Astrocyte (in vitro differentiated cells and primary cell): ENCODE measurements at regions not wholly inside any gene's neighbourhood (a gene's known extent, or its start where the extent isn't known, plus 50 kb on each side); places are given as distances from the start of the nearest gene placed in this dataset.

Experiments used
- DNase-seq: peaks from one replicate; pipeline ENCODE4 v3.0.0-alpha.2; 2010; ENCODE audit warnings: low read depth
- FAIRE-seq: peaks from 2 replicates; lab custom pipeline; 2011; peaks lifted over from hg19 to GRCh38; lab: Jason Lieb, UNC
- H2AFZ ChIP-seq: 2 replicates; pipeline ENCODE4 v1.6.0; 2012; ENCODE audit warnings: low read depth, low read length, inconsistent platforms
- H3K27ac ChIP-seq: 2 replicates; pipeline ENCODE4 v1.5.1; 2011; ENCODE audit warnings: low read depth, low read length, inconsistent platforms
- H3K27me3 ChIP-seq: 2 replicates; pipeline ENCODE4 v1.6.0; 2011; ENCODE audit warnings: low read length, inconsistent platforms; ENCODE audit not compliant: insufficient read depth
- H3K36me3 ChIP-seq: 2 replicates; pipeline ENCODE4 v1.5.1; 2011; ENCODE audit warnings: low read length, inconsistent platforms; ENCODE audit not compliant: insufficient read depth
- H3K4me1 ChIP-seq: 2 replicates; pipeline ENCODE4 v1.5.1; 2011; ENCODE audit warnings: low read length, inconsistent platforms; ENCODE audit not compliant: insufficient read depth
- H3K4me2 ChIP-seq: 2 replicates; pipeline ENCODE4 v1.6.0; 2012; ENCODE audit warnings: low read length, inconsistent platforms
- H3K4me3 ChIP-seq: 2 replicates; pipeline ENCODE4 v1.5.1; 2011; ENCODE audit warnings: low read depth, mild to moderate bottlenecking, low read length, inconsistent platforms; ENCODE audit not compliant: insufficient read depth
- H3K79me2 ChIP-seq: 2 replicates; pipeline ENCODE4 v1.6.0; 2012; ENCODE audit warnings: mild to moderate bottlenecking, low read length, inconsistent platforms; ENCODE audit not compliant: insufficient read depth
- H3K9ac ChIP-seq: 2 replicates; pipeline ENCODE4 v1.6.0; 2012; ENCODE audit warnings: mild to moderate bottlenecking, low read length, inconsistent platforms
- H3K9me3 ChIP-seq: 2 replicates; pipeline ENCODE4 v1.5.1; 2012; ENCODE audit warnings: low read depth, mild to moderate bottlenecking, low read length, inconsistent platforms; ENCODE audit not compliant: insufficient read depth
- H4K20me1 ChIP-seq: 2 replicates; pipeline ENCODE4 v1.6.0; 2012; ENCODE audit warnings: low read length, inconsistent platforms; ENCODE audit not compliant: insufficient read depth
- H3K27ac Mint-ChIP-seq: one replicate; pipeline ENCODE4 v1.8.0; 2021; ENCODE audit warnings: mild to moderate bottlenecking, mixed read lengths; ENCODE audit not compliant: unreplicated experiment
- H3K27me3 Mint-ChIP-seq: one replicate; pipeline ENCODE4 v1.8.0; 2021; ENCODE audit warnings: low read depth, mixed read lengths; ENCODE audit not compliant: unreplicated experiment
- H3K36me3 Mint-ChIP-seq: one replicate; pipeline ENCODE4 v1.8.0; 2021; ENCODE audit warnings: low read depth, mixed read lengths; ENCODE audit not compliant: unreplicated experiment
- H3K4me1 Mint-ChIP-seq: one replicate; pipeline ENCODE4 v1.8.0; 2021; ENCODE audit warnings: low read depth, mixed read lengths; ENCODE audit not compliant: unreplicated experiment
- H3K4me3 Mint-ChIP-seq: one replicate; pipeline ENCODE4 v1.8.0; 2021; ENCODE audit warnings: mild to moderate bottlenecking, moderate library complexity, mixed read lengths; ENCODE audit not compliant: unreplicated experiment
- H3K9me3 Mint-ChIP-seq: one replicate; pipeline ENCODE4 v1.8.0; 2021; ENCODE audit warnings: mild to moderate bottlenecking, mixed read lengths; ENCODE audit not compliant: unreplicated experiment
- EZH2 ChIP-seq: IDR thresholded peaks from 2 replicates; pipeline ENCODE4 v1.6.1; 2012; ENCODE audit warnings: mild to moderate bottlenecking, low read length, inconsistent platforms; ENCODE audit not compliant: insufficient read depth
- TF ChIP-seq, protein P1 (sequence below): IDR thresholded peaks from 2 replicates; pipeline ENCODE4 v1.5.1; 2011; ENCODE audit warnings: low read depth, mild to moderate bottlenecking, inconsistent platforms, low read length, moderate library complexity; ENCODE audit not compliant: insufficient read depth

DNA sequence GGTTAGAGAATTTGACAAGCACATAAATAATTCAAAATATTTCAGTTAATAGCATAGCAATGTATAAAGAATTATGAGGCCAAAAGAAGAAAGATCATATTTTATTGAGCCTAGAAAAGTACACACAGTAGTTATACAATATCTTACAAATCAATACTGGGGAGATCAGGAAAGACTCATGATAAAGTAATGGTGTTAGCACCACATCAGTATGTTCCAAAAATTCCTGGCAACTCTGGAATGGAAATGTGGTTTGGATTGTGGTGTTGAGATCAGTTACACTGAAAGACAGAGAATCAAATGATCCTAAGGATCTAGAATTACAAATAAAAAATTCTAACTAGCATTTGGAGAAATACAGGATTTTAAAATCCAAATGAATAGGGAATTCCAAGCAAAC lies 420.5 kb upstream of the CNTNAP2 start:
- no peaks in the 10 kb centered on the region for H3K36me3 ChIP-seq
- H3K27me3 ChIP-seq, result no peaks in the 10 kb centered on the region
- DNase-seq (no peak), FAIRE-seq (no peak)
- Mint-ChIP-seq H3K36me3 (no peaks in the 10 kb centered on the region), H3K4me3 (no peak overlapping the region), H3K27me3 (no peaks in the 10 kb centered on the region), H3K27ac (no peak overlapping the region), H3K9me3 (no peaks in the 10 kb centered on the region), H3K4me1 (no peaks in the 10 kb centered on the region)
- no peak overlapping the region for H3K27ac ChIP-seq
- no peak for TF ChIP-seq EZH2
- TF ChIP-seq, protein P1, sequence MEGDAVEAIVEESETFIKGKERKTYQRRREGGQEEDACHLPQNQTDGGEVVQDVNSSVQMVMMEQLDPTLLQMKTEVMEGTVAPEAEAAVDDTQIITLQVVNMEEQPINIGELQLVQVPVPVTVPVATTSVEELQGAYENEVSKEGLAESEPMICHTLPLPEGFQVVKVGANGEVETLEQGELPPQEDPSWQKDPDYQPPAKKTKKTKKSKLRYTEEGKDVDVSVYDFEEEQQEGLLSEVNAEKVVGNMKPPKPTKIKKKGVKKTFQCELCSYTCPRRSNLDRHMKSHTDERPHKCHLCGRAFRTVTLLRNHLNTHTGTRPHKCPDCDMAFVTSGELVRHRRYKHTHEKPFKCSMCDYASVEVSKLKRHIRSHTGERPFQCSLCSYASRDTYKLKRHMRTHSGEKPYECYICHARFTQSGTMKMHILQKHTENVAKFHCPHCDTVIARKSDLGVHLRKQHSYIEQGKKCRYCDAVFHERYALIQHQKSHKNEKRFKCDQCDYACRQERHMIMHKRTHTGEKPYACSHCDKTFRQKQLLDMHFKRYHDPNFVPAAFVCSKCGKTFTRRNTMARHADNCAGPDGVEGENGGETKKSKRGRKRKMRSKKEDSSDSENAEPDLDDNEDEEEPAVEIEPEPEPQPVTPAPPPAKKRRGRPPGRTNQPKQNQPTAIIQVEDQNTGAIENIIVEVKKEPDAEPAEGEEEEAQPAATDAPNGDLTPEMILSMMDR, result no peak
- H3K9ac ChIP-seq, result no peak overlapping the region
- no peaks in the 10 kb centered on the region for H3K79me2 ChIP-seq
- H3K4me2 ChIP-seq, result no peak overlapping the region
- H3K9me3 ChIP-seq, result peaks cover 6% of the 10 kb centered on the region
- no peaks in the 10 kb centered on the region for H4K20me1 ChIP-seq
- H3K4me1 ChIP-seq, result no peaks in the 10 kb centered on the region
- no peak overlapping the region for H3K4me3 ChIP-seq
- H2AFZ ChIP-seq, result no peak overlapping the region

DNA sequence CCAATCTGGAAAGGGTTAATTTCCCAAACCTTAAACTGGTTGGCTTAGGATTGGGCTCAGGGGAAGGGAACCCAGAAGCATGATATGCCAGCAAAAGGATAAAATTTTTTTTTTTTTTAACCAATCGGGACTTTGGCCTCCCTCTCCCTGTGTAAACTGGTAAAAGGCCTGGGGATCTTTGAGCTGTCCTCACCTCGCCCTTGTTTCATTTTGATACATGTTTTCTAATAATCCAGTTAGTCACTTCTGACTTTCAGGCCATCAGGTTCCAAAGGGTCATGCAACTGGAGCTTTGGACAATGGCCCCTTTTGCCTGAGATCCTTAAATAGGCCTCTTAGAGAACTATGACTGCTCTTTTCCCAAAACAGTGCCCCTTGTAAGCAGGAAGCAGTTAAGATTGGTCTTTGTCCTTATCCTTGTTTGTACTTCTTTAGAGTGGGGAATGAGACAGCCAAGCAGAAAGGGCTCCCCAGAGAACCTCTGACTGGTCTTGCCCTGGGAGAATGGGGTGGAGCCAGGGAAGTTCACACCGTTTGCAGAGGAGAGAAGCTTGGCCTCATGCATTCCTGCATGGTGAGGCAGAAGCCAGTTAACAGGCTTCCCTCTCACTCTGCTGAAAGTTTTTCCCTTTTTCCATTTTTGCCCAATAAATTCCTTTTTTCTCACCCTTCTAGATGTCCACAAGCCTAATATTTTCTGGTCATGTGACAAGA lies 424.2 kb upstream of the CNTNAP2 start:
- H3K9me3 ChIP-seq, result peaks cover 6% of the 10 kb centered on the region
- TF ChIP-seq EZH2, result no peak
- TF ChIP-seq, protein P1, result no peak
- no peak overlapping the region for H3K4me2 ChIP-seq
- Mint-ChIP-seq H3K9me3 (no peaks in the 10 kb centered on the region), H3K4me1 (no peaks in the 10 kb centered on the region), H3K4me3 (no peak overlapping the region), H3K36me3 (no peaks in the 10 kb centered on the region), H3K27me3 (no peaks in the 10 kb centered on the region), H3K27ac (no peak overlapping the region)
- H4K20me1 ChIP-seq, result no peaks in the 10 kb centered on the region
- FAIRE-seq (no peak), DNase-seq (no peak)
- no peak overlapping the region for H3K27ac ChIP-seq
- no peak overlapping the region for H3K4me3 ChIP-seq
- H3K9ac ChIP-seq, result no peak overlapping the region
- no peaks in the 10 kb centered on the region for H3K36me3 ChIP-seq
- no peaks in the 10 kb centered on the region for H3K79me2 ChIP-seq
- H3K4me1 ChIP-seq, result no peaks in the 10 kb centered on the region
- no peak overlapping the region for H2AFZ ChIP-seq
- no peaks in the 10 kb centered on the region for H3K27me3 ChIP-seq

DNA sequence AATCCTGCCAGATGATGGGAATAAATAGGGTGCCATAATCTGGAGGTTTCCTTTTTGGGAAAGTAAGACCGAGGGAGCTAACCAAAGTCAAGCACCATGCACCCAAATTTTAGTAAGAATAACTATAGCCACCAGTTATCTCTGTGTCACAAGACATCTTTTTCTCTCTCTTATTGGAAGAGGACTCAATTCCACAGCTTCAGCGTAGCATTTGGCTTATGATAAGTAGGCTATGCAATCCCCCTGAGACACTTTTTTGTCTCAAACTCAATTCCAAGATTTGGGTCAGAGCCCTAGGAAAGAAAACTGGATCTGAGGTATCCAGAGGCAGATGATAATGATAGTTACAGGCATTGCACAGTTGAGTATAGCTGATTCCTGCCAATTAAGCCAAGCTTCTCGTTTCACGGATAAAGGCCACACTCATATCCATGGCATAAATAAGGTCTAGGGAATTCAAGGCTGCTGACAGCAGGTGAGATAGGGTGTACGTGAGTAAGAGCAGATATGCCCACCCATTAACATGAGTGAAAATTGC lies 425.2 kb upstream of the CNTNAP2 start:
- Histone ChIP-seq H3K4me1 (no peaks in the 10 kb centered on the region), H2AFZ (no peak overlapping the region), H3K9me3 (peaks cover 6% of the 10 kb centered on the region), H3K27me3 (no peaks in the 10 kb centered on the region), H3K27ac (no peak overlapping the region), H3K9ac (no peak overlapping the region), H4K20me1 (no peaks in the 10 kb centered on the region), H3K79me2 (no peaks in the 10 kb centered on the region), H3K4me2 (no peak overlapping the region), H3K36me3 (no peaks in the 10 kb centered on the region), H3K4me3 (no peak overlapping the region)
- Mint-ChIP-seq H3K4me3 (no peak overlapping the region), H3K27ac (no peak overlapping the region), H3K4me1 (no peaks in the 10 kb centered on the region), H3K9me3 (no peaks in the 10 kb centered on the region), H3K27me3 (no peaks in the 10 kb centered on the region), H3K36me3 (no peaks in the 10 kb centered on the region)
- FAIRE-seq (no peak), DNase-seq (no peak)
- TF ChIP-seq, protein P1, result no peak
- no peak for TF ChIP-seq EZH2
